ENCODE measurements at regions not wholly inside any gene's neighbourhood (a gene's known extent, or its start where the extent isn't known, plus 50 kb on each side); places are given as distances from the start of the nearest gene placed in this dataset.

DNA sequence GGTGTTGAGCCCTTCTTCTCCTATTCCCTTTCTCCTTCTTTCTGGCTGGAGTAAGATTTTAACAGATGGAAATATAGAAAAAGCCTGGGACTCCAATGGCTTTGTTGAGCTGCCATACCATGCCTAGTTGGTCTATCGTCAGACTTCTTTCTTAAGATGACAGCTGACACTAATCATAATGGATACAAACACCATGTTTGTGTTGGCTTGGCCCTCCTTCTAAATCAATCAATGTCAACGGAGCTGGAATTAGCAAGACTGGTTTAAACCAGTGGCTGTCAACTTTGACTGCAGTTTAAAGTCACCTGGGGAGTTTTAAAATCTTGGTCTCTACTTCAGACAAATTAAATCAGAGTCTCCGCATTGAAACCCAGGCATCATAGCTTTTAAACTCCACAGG is 264.5 kb upstream of the PRR16 start:
- TF ChIP-seq CTCF (optimal IDR thresholded peaks at IDR 0.05 in 1 of 3, IDR thresholded peaks at IDR 0.05 in 1 of 3, conservative IDR thresholded peaks at IDR 0.05 in 1 of 3; ENCODE audit: extremely low read depth in 1 of 3, insufficient read depth in 2 of 3, low read length in 3 of 3) (no peak), EZH2 (IDR thresholded peaks at IDR 0.05; ENCODE audit: low read length) (no peak)
